Stimulated activated naive CD4-positive, alpha-beta T cell treated with Interleukin-2 at 50 U/mL for 16 hours (primary cell): ENCODE measurements at regions not wholly inside any gene's neighbourhood (a gene's known extent, or its start where the extent isn't known, plus 50 kb on each side); places are given as distances from the start of the nearest gene placed in this dataset.

ENCODE experiments used
- DNase-seq: peaks from one replicate; lab custom pipeline; 2025; lab: John Stamatoyannopoulos, UW

DNA sequence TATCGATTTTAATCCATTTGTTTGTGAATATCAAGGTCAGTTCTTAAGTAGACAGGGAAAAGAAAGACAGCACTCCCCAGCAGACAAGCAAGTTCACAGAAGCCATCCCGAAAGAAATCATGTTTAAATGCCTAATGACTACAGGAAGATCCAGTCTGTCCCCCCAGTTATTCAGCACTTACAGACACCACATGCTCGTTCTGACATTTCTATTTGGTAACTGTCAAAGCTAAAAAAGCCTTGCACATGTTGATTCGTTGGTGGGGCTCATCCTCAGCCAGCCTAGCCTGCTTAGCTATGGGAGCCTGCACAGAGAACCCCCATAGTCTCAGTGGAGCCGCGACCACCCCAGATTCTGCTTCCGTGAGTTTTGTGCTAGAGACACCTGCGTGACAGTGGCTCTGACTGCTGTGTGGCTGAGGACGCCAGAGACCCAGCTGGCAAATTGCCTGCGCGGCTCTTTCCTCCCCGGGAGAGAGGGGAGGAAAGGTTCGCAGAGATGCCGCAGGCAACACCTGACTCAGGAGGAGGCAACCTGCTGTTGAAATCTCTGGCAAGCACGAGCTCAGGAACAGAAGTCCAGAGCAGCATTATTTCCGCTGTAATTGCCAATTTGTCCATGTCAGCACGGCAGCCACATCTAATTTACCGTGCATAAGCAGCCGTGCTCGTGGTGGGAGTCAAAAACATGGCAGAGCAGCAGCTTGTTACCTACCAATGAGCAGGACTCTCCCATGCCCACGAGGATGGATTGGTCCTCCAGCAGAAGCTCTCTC lies 194.2 kb downstream of the GPAM start:
- DNase-seq, result no peak

- no peak for DNase-seq
These were observed 192.8 kb downstream of the GPAM start for GRCh38 chr10:111990734-111991133.

- DNase-seq, result no peak
These were observed 190.2 kb downstream of the GPAM start for GRCh38 chr10:111993321-111993720.

- DNase-seq, result no peak
These were observed 189.6 kb downstream of the GPAM start for GRCh38 chr10:111993872-111994426.

- DNase-seq, result no peak
These were observed 187.5 kb downstream of the GPAM start for GRCh38 chr10:111996103-111996502.

GRCh38 chr10:111998728-111999127 lies 184.8 kb downstream of the GPAM start:
- DNase-seq, result no peak

- no peak for DNase-seq
These were observed 184.2 kb downstream of the GPAM start for GRCh38 chr10:111999205-111999914.

GRCh38 chr10:111999915-112000302 lies 183.7 kb downstream of the GPAM start:
- DNase-seq, result no peak

DNA sequence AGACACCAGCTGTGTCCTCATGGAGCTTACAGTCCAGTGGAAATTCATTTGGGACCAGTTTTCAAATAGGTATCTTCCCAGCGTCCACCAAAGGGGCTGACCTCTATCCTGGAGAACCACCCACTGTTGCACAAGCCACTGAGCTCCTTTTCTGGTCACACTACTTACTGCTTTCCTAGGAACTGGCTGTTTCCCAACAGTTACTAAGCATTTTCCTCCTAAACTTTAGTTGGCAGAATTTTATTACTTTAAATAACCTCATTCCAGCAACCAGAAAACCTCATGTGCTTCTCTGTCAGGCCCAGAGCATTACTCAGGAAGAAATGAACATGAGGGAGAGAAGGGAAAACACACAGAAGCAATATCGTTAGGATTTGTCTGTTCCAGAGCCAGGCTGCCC lies 183.1 kb downstream of the GPAM start:
- DNase-seq, result no peak

- DNase-seq, result no peak
These were observed 181.4 kb downstream of the GPAM start for GRCh38 chr10:112002206-112002605.

- DNase-seq, result no peak
These were observed 179.5 kb downstream of the GPAM start for GRCh38 chr10:112004075-112004474.

GRCh38 chr10:112005044-112005443 lies 178.5 kb downstream of the GPAM start:
- no peak for DNase-seq

DNA sequence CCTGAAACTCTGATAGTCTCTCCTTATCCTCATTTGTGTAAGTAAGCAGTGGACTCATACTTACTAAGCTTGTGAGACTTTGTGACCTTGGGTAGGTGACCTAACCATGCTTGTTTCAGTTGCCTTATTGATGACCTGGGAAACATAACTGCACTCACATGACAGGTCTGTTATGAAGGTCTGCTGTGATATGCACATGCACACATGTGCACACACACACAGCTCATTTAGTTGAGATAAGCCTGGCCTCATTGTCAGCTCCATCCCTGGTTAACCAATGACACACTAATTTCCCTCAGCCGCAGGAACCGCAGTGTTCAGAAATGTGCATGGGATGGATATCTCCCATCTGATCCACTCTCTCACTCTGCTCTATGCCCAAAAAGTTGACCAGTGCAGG lies 177.2 kb downstream of the GPAM start:
- no peak for DNase-seq

DNA sequence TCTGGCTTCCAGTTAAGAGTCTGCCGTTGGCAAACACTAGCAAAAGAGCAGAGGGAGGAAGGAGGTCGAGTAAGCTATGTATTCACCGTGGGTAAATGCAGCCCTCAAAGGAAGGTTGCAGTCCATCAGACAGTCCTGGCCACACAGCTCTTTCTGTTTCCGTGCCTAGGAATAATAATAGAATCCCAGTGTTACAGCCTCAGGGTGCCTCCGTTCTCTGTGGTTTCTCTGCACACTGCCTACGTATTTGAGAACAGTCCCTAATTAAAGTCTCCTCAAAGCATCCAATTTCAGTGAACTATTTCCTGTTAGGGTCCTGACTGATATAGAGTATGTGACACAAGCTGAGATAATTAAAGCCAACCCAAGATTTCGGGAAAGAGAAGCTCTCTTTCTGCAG lies 176.7 kb downstream of the GPAM start:
- DNase-seq, result no peak

GRCh38 chr10:112022196-112022595 lies 161.4 kb downstream of the GPAM start:
- DNase-seq, result no peak

DNA sequence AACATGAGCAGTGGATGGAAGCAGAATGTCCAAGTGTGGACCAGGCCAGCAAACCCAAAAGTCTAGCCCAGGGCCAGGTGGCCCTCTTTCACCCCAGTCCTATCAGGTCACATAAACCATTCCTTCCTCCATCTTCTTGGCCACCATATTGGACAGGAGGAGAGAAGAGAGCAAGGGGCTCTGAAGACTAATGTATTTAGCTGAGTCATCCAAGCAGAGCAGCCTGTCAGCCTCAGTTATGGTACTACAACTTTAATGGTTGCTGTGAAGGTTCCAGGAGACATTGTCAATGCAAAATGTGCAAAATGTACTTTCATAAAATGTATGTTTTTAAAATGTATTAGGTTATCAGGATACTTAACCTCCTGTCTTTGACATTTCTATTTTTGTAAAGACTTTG lies 159.5 kb downstream of the GPAM start:
- DNase-seq, result no peak

DNA sequence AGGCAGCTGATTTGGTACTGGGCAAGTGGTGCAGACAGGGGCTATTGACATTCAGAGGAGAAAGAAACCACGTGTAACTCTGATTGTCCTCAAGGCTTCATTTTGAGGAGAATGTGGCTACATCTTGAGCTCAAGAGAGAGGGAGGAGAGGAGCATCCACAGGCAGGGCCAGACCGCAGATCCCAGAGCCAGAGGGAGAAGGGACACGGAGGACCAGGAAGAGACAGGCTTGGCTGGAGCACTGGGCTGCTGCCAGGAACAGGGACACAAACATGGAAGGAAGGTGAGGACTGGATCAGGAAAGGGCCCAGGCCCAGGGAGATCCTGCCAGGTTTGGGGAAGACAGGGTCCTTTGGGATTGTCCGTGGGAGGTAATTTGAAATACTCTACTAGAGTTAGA lies 158.3 kb downstream of the GPAM start:
- DNase-seq, result no peak

- no peak for DNase-seq
These were observed 157.1 kb downstream of the GPAM start for GRCh38 chr10:112026438-112026837.

- DNase-seq, result no peak
These were observed 155.8 kb downstream of the GPAM start for GRCh38 chr10:112027731-112028280.

GRCh38 chr10:112030431-112030830 lies 153.1 kb downstream of the GPAM start:
- no peak for DNase-seq

DNA sequence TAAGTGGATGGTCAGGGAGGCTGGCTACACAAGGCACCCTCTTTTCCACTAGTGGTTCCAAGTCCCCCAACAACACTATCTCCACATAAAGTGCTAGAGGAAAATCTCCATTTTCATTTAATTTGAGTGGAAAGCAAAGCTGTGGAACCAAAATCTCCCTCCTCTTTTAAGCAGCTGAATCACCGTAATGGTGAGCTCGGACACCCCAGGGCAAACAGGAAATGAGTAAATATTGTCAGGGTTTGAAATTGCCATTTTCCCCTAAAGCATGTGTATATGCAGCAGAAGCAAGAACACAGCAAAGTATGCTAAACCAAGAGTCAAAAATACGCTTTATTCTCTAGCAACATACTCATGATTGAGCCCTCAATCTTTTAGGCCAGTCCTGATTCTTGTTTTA lies 143.7 kb downstream of the GPAM start:
- no peak for DNase-seq

GRCh38 chr10:112040696-112041095 lies 142.9 kb downstream of the GPAM start:
- DNase-seq, result no peak

GRCh38 chr10:112045938-112046337 lies 137.6 kb downstream of the GPAM start:
- no peak for DNase-seq
